ENCODE measurements at regions not wholly inside any gene's neighbourhood (a gene's known extent, or its start where the extent isn't known, plus 50 kb on each side); places are given as distances from the start of the nearest gene placed in this dataset.

GRCh38 chr6:28729501-28730402, 194.0 kb downstream of the TRIM27 start:
- H3K4me3 ChIP-seq, result peak overlapping the region in 3 of 4 donors; percentile 45 to 49 (median 45)
- no peak for TF ChIP-seq POLR2A (IDR thresholded peaks at IDR 0.05)
- TF ChIP-seq POLR2AphosphoS5 (IDR thresholded peaks at IDR 0.05), result no peak
- no peak for TF ChIP-seq EP300 (IDR thresholded peaks at IDR 0.05)
- no peak for TF ChIP-seq CTCF (IDR thresholded peaks at IDR 0.05)
- 8 to 12% methylated on average over 19 to 22 of the region's 24 CpGs for WGBS, 2 donors

GRCh38 chr6:28732052-28732451, 191.7 kb downstream of the TRIM27 start:
- Histone ChIP-seq H3K27me3 (peaks cover 0 to 32% (median 3%) of the 10 kb centered on the region in 4 donors), H3K9me3 (peaks cover 0 to 12% (median 4%) of the 10 kb centered on the region in 4 donors), H3K4me1 (peaks cover 0 to 9% (median 7%) of the 10 kb centered on the region in 4 donors), H3K27ac (no peak overlapping the region), H3K36me3 (no peaks in the 10 kb centered on the region), H3K4me3 (no peak overlapping the region)
- 43 to 65% methylated on average over 3 to 5 of the region's 5 CpGs for WGBS, 2 donors
- ATAC-seq (ENCODE audit: low FRiP score in 2 of 2) (no peak), DNase-seq (no peak)
- no peak for TF ChIP-seq EP300 (IDR thresholded peaks at IDR 0.05)
- no peak for TF ChIP-seq POLR2A (IDR thresholded peaks at IDR 0.05)
- TF ChIP-seq POLR2AphosphoS5 (IDR thresholded peaks at IDR 0.05), result no peak
- TF ChIP-seq CTCF (IDR thresholded peaks at IDR 0.05), result no peak

More at GRCh38 chr6:28729501-28730402, 194.0 kb downstream of the TRIM27 start:
- Histone ChIP-seq H3K36me3 (no peaks in the 10 kb centered on the region), H3K27me3 (peaks cover 0 to 21% (median 0%) of the 10 kb centered on the region in 4 donors), H3K9me3 (peaks cover 0 to 8% (median 4%) of the 10 kb centered on the region in 4 donors), H3K27ac (no peak overlapping the region), H3K4me1 (peaks cover 0 to 9% (median 7%) of the 10 kb centered on the region in 4 donors)
- ATAC-seq (ENCODE audit: low FRiP score in 2 of 2) (no peak), DNase-seq (no peak)

GRCh38 chr6:28734443-28734959, 189.3 kb downstream of the TRIM27 start:
- TF ChIP-seq CTCF (IDR thresholded peaks at IDR 0.05), result no peak
- ATAC-seq (ENCODE audit: low FRiP score in 2 of 2) (no peak), DNase-seq (no peak)
- peaks cover 0 to 12% (median 6%) of the 10 kb centered on the region in 4 donors for H3K9me3 ChIP-seq
- H3K27me3 ChIP-seq, result peaks cover 0 to 45% (median 8%) of the 10 kb centered on the region in 4 donors
- no peak overlapping the region for H3K4me3 ChIP-seq
- no peaks in the 10 kb centered on the region for H3K36me3 ChIP-seq
- no peak overlapping the region for H3K27ac ChIP-seq
- 22 to 39% methylated on average over 15 of the region's 15 CpGs for WGBS, 2 donors
- no peaks in the 10 kb centered on the region for H3K4me1 ChIP-seq

GRCh38 chr6:28736121-28736520, 187.7 kb downstream of the TRIM27 start:
- no peak for ATAC-seq (ENCODE audit: low FRiP score in 2 of 2)
- TF ChIP-seq POLR2AphosphoS5 (IDR thresholded peaks at IDR 0.05) (no peak), EP300 (IDR thresholded peaks at IDR 0.05) (no peak), CTCF (IDR thresholded peaks at IDR 0.05) (no peak), POLR2A (IDR thresholded peaks at IDR 0.05) (no peak)
- H3K9me3 ChIP-seq, result peaks cover 0 to 12% (median 6%) of the 10 kb centered on the region in 4 donors
- DNase-seq, result no peak
- WGBS, 2 donors, result 11 to 27% methylated on average over 2 of the region's 2 CpGs
- no peaks in the 10 kb centered on the region for H3K36me3 ChIP-seq
- H3K4me1 ChIP-seq, result no peaks in the 10 kb centered on the region
- peaks cover 0 to 45% (median 9%) of the 10 kb centered on the region in 4 donors for H3K27me3 ChIP-seq
- H3K27ac ChIP-seq, result no peak overlapping the region
- no peak overlapping the region for H3K4me3 ChIP-seq

Measured in upper lobe of left lung (tissue), 6 donors.